ENCODE measurements at regions not wholly inside any gene's neighbourhood (a gene's known extent, or its start where the extent isn't known, plus 50 kb on each side); places are given as distances from the start of the nearest gene placed in this dataset.

DNA sequence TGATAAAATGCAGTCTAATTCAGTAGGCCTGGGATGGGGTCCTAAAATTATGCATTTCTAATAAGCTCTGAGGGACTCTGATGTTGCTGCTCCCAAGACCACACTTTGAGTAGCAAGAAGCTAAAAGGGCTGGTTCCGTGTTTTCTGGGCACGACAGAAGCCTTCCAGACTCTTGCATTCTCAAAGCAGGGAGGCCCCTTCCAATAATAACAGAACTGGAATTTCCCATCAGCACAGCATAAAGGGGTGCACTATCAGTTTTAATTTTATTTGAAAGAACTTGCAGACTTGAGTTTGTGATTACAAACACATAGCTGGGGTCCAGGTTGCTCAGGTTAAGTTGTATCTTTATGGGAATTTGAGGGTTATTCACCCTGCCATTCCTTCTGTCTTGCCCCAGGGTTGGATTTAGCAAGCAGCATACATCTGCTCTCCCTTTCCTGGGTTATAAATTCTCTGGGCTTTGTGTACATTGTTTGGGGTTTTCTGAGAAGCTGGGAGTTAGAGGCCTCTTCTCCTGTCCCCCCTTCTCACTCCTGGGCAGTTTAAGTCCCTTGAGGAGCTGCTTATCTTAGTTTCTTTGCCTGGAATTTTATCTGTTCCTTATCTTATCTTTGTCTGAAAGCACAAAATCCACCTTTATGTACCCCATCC is 94.2 kb upstream of the SLC2A1 start:
- Histone ChIP-seq H3K4me3 (ENCODE audit: insufficient read depth, low read length) (no peak overlapping the region), H3K27me3 (ENCODE audit: insufficient read depth, low read length) (peaks cover 10% of the 10 kb centered on the region), H3K4me1 (ENCODE audit: insufficient read depth, low read length) (no peaks in the 10 kb centered on the region), H3K9me3 (ENCODE audit: low read depth, low read length) (no peaks in the 10 kb centered on the region), H3K27ac (ENCODE audit: low read depth, low read length) (no peak overlapping the region), H2AFZ (ENCODE audit: low read length) (no peak overlapping the region), H3K4me2 (ENCODE audit: insufficient read depth, low read length) (no peak overlapping the region), H3K79me2 (ENCODE audit: insufficient read depth, low read length) (no peaks in the 10 kb centered on the region), H4K20me1 (ENCODE audit: insufficient read depth, low read length) (no peaks in the 10 kb centered on the region), H3K36me3 (ENCODE audit: insufficient read depth, low read length) (no peaks in the 10 kb centered on the region)
- TF ChIP-seq, protein P1, sequence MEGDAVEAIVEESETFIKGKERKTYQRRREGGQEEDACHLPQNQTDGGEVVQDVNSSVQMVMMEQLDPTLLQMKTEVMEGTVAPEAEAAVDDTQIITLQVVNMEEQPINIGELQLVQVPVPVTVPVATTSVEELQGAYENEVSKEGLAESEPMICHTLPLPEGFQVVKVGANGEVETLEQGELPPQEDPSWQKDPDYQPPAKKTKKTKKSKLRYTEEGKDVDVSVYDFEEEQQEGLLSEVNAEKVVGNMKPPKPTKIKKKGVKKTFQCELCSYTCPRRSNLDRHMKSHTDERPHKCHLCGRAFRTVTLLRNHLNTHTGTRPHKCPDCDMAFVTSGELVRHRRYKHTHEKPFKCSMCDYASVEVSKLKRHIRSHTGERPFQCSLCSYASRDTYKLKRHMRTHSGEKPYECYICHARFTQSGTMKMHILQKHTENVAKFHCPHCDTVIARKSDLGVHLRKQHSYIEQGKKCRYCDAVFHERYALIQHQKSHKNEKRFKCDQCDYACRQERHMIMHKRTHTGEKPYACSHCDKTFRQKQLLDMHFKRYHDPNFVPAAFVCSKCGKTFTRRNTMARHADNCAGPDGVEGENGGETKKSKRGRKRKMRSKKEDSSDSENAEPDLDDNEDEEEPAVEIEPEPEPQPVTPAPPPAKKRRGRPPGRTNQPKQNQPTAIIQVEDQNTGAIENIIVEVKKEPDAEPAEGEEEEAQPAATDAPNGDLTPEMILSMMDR (IDR thresholded peaks at IDR 0.05; ENCODE audit: extremely low read depth, low read depth, low read length) = no peak
- DNase-seq (ENCODE audit: insufficient read length, low spot score, missing footprints) = no peak

DNA sequence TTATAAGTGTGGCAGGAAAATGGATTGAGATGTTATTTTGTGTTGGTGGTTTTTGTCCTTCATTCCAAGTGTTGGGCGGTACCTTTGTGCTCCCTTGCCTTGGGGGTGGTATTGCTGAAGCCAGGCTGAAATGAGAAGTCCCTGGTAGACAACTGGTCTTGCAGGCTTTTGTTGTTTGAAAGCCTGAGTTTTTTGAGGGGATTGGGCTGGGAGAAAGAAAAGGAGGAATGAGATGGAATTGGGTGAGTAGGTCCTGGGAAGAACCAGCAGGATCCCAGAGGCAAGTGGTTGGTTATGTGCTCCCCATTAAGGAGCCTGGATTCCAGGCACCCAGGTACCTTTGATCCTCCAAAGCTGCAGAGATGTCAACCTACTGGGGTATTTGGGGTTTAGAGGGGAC is 93.7 kb upstream of the SLC2A1 start:
- Histone ChIP-seq H3K4me2 (ENCODE audit: insufficient read depth, low read length) (no peak overlapping the region), H3K36me3 (ENCODE audit: insufficient read depth, low read length) (no peaks in the 10 kb centered on the region), H3K4me1 (ENCODE audit: insufficient read depth, low read length) (no peaks in the 10 kb centered on the region), H3K4me3 (ENCODE audit: insufficient read depth, low read length) (no peak overlapping the region), H3K27ac (ENCODE audit: low read depth, low read length) (no peak overlapping the region), H4K20me1 (ENCODE audit: insufficient read depth, low read length) (no peaks in the 10 kb centered on the region), H2AFZ (ENCODE audit: low read length) (no peak overlapping the region), H3K9me3 (ENCODE audit: low read depth, low read length) (no peaks in the 10 kb centered on the region), H3K27me3 (ENCODE audit: insufficient read depth, low read length) (peaks cover 10% of the 10 kb centered on the region), H3K79me2 (ENCODE audit: insufficient read depth, low read length) (no peaks in the 10 kb centered on the region)
- TF ChIP-seq, protein P1 (IDR thresholded peaks at IDR 0.05; ENCODE audit: extremely low read depth, low read depth, low read length) = no peak
- DNase-seq (ENCODE audit: insufficient read length, low spot score, missing footprints) = peak; percentile 78

DNA sequence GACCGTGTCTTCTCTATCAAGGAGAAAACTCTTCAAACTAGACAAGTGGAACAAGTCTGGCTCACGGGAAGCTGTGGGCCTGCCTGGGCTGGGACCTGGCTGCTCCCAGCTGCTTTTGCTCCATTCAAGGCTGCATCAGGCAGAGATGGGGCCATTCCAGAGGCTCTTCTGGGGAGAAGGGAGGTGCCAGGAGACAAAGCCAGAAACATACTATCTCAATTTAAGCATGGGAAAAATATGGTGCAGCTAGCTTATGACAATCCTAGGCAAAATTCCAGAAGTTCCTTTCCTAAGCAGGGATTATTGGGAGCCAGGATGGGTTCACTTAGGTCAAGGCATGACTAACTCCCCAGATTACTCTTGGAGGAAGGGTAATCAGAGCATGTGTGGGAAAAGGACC is 90.8 kb upstream of the SLC2A1 start:
- Histone ChIP-seq H3K27ac (ENCODE audit: low read depth, low read length) (no peak overlapping the region), H3K79me2 (ENCODE audit: insufficient read depth, low read length) (no peaks in the 10 kb centered on the region), H3K4me1 (ENCODE audit: insufficient read depth, low read length) (no peaks in the 10 kb centered on the region), H4K20me1 (ENCODE audit: insufficient read depth, low read length) (no peaks in the 10 kb centered on the region), H3K9me3 (ENCODE audit: low read depth, low read length) (no peaks in the 10 kb centered on the region), H2AFZ (ENCODE audit: low read length) (no peak overlapping the region), H3K4me2 (ENCODE audit: insufficient read depth, low read length) (no peak overlapping the region), H3K36me3 (ENCODE audit: insufficient read depth, low read length) (no peaks in the 10 kb centered on the region), H3K4me3 (ENCODE audit: insufficient read depth, low read length) (no peak overlapping the region), H3K27me3 (ENCODE audit: insufficient read depth, low read length) (peaks cover 6% of the 10 kb centered on the region)
- TF ChIP-seq, protein P1 (IDR thresholded peaks at IDR 0.05; ENCODE audit: extremely low read depth, low read depth, low read length) = no peak
- no peak for DNase-seq (ENCODE audit: insufficient read length, low spot score, missing footprints)

DNA sequence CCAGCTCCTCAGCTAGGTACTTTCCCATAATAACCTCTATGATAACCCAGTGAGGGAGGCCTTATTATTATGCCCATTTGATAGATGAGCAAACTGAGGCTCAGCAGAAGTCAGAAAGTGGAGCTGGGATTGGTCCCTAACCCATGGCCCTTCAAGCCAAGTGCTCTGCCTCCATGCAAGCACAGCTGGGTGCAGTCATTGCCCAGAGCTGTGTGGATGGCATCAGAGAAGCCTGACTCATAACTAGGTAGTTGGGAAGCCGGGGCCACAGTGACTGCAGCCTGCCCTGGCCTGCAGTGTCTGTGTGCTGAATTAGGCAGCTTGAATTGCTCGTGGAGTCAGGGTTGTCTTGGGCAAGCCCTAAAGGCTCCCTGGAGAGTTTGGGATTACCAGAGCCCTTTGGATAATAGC is 89.9 kb upstream of the SLC2A1 start:
- Histone ChIP-seq H2AFZ (ENCODE audit: low read length) (no peak overlapping the region), H3K4me2 (ENCODE audit: insufficient read depth, low read length) (no peak overlapping the region), H3K27ac (ENCODE audit: low read depth, low read length) (no peak overlapping the region), H3K27me3 (ENCODE audit: insufficient read depth, low read length) (peaks cover 6% of the 10 kb centered on the region), H3K36me3 (ENCODE audit: insufficient read depth, low read length) (no peaks in the 10 kb centered on the region), H3K79me2 (ENCODE audit: insufficient read depth, low read length) (no peaks in the 10 kb centered on the region), H3K4me1 (ENCODE audit: insufficient read depth, low read length) (no peaks in the 10 kb centered on the region), H4K20me1 (ENCODE audit: insufficient read depth, low read length) (no peaks in the 10 kb centered on the region), H3K4me3 (ENCODE audit: insufficient read depth, low read length) (no peak overlapping the region), H3K9me3 (ENCODE audit: low read depth, low read length) (no peaks in the 10 kb centered on the region)
- TF ChIP-seq, protein P1 (IDR thresholded peaks at IDR 0.05; ENCODE audit: extremely low read depth, low read depth, low read length) = no peak
- no peak for DNase-seq (ENCODE audit: insufficient read length, low spot score, missing footprints)
